CD4-positive, alpha-beta T cell treated with Interleukin-4 for 4 hours (primary cell): ENCODE measurements at regions not wholly inside any gene's neighbourhood (a gene's known extent, or its start where the extent isn't known, plus 50 kb on each side); places are given as distances from the start of the nearest gene placed in this dataset.
"Not testable (repeated sequence)": the region's sequence is repeated elsewhere in the genome, so short reads cannot be mapped to it uniquely, and the experiment has no call there.

ENCODE experiments used
- DNase-seq: peaks from one replicate; pipeline ENCODE4 v3.0.0-alpha.2; 2020

GRCh38 chr4:86482306-86483172 lies 111.6 kb upstream of the PTPN13 start:
- DNase-seq: no peak

- DNase-seq: no peak
These were observed 111.0 kb upstream of the PTPN13 start for GRCh38 chr4:86483173-86483490.

GRCh38 chr4:86483773-86484172 lies 110.3 kb upstream of the PTPN13 start:
- no peak for DNase-seq

GRCh38 chr4:86484241-86484640 lies 109.9 kb upstream of the PTPN13 start:
- no peak for DNase-seq

GRCh38 chr4:86487738-86488348 lies 106.3 kb upstream of the PTPN13 start:
- DNase-seq: no peak

GRCh38 chr4:86493460-86493859 lies 100.7 kb upstream of the PTPN13 start:
- no peak for DNase-seq

- DNase-seq: peak; percentile 28
These were observed 97.7 kb upstream of the PTPN13 start for GRCh38 chr4:86496094-86497080.

- no peak for DNase-seq
These were observed 97.0 kb upstream of the PTPN13 start for GRCh38 chr4:86497131-86497530.

GRCh38 chr4:86497980-86498862 lies 95.9 kb upstream of the PTPN13 start:
- DNase-seq: peak; percentile 47

GRCh38 chr4:86498863-86499166 lies 95.3 kb upstream of the PTPN13 start:
- DNase-seq: no peak

GRCh38 chr4:86500527-86500926 lies 93.6 kb upstream of the PTPN13 start:
- DNase-seq: no peak

GRCh38 chr4:86502081-86502480 lies 92.0 kb upstream of the PTPN13 start:
- no peak for DNase-seq

GRCh38 chr4:86506591-86506990 lies 87.5 kb upstream of the PTPN13 start:
- DNase-seq: no peak

GRCh38 chr4:86508436-86508835 lies 85.7 kb upstream of the PTPN13 start:
- peak; percentile 8 for DNase-seq

GRCh38 chr4:86511590-86511989 lies 82.5 kb upstream of the PTPN13 start:
- DNase-seq: no peak

GRCh38 chr4:86512631-86513030 lies 81.5 kb upstream of the PTPN13 start:
- DNase-seq: no peak

- not testable (repeated sequence) for DNase-seq
These were observed 78.2 kb upstream of the PTPN13 start for GRCh38 chr4:86515963-86516362.

GRCh38 chr4:86521373-86521969 lies 72.6 kb upstream of the PTPN13 start:
- no peak for DNase-seq

- DNase-seq: no peak
These were observed 71.8 kb upstream of the PTPN13 start for GRCh38 chr4:86522349-86522748.

GRCh38 chr4:86523333-86523732 lies 70.8 kb upstream of the PTPN13 start:
- DNase-seq: no peak

- DNase-seq: not testable (repeated sequence)
These were observed 66.4 kb upstream of the PTPN13 start for GRCh38 chr4:86527713-86528112.

GRCh38 chr4:86529436-86529835 lies 64.7 kb upstream of the PTPN13 start:
- no peak for DNase-seq
